Transverse colon (tissue), 3 donors: ENCODE measurements at regions not wholly inside any gene's neighbourhood (a gene's known extent, or its start where the extent isn't known, plus 50 kb on each side); places are given as distances from the start of the nearest gene placed in this dataset.

Source experiments
- POLR2A ChIP-seq: fragments of 450-650 bp; IDR thresholded peaks from one replicate; pipeline ENCODE4 v1.6.1; 2016; ENCODE audit warnings: antibody characterized with exemption, mild to moderate bottlenecking, moderate library complexity
- POLR2AphosphoS5 ChIP-seq, 3 donors: sonication (generic); formaldehyde crosslinking; IDR thresholded peaks; one replicate each; pipeline ENCODE4 v1.6.1; 2016; ENCODE audit warnings: antibody characterized with exemption in 3 of 3

- no peak for TF ChIP-seq POLR2A
- no peak for TF ChIP-seq POLR2AphosphoS5 (IDR thresholded peaks at IDR 0.05)
Observed at GRCh38 chrX:95678679-95679078, 1006.0 kb upstream of the DIAPH2 start.
